ENCODE measurements at regions not wholly inside any gene's neighbourhood (a gene's known extent, or its start where the extent isn't known, plus 50 kb on each side); places are given as distances from the start of the nearest gene placed in this dataset.

DNA sequence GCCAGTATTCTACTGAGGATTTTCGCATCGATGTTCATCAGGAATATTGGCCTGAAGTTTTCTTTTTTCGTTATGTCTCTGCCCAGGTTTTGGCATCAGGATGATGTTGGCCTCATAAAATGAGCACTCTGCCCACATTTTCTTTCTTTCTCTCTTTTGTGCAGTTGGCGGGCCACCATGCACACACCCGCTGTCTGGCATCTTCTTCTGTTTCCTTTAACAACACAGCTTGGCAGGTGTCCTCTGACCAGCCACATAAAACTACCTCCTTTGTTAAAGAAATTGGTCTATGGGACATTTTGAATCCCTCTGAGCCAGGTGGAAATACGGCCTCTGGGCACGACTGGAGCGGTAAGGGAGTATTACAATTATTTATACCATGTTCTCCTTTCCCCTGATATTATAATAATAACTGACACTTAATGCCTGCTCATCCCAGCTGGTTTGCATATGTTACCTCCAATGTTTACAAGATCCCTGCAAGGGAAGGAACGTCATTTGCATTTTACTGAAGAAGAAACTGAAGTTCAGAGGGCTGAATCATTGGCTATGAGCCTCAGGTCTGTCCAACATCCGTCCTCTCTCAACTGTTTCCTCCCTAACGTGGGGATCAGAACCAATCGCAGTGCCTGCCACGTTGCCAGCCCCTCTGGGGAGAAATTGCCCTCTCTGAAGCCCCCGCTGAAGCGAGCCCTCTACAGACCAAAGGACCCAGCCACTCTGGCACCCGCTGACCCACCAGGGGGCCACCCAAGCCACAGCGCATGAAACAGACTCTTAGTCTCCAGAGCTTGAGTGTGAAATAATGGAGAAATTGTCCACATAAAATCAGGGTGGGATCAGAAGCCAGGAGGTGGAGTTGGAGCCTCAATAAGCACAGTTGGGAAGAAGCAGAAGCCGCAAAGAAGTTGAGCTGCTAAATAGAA is 125.0 kb upstream of the FOXK1 start:
- TF ChIP-seq, protein P1, sequence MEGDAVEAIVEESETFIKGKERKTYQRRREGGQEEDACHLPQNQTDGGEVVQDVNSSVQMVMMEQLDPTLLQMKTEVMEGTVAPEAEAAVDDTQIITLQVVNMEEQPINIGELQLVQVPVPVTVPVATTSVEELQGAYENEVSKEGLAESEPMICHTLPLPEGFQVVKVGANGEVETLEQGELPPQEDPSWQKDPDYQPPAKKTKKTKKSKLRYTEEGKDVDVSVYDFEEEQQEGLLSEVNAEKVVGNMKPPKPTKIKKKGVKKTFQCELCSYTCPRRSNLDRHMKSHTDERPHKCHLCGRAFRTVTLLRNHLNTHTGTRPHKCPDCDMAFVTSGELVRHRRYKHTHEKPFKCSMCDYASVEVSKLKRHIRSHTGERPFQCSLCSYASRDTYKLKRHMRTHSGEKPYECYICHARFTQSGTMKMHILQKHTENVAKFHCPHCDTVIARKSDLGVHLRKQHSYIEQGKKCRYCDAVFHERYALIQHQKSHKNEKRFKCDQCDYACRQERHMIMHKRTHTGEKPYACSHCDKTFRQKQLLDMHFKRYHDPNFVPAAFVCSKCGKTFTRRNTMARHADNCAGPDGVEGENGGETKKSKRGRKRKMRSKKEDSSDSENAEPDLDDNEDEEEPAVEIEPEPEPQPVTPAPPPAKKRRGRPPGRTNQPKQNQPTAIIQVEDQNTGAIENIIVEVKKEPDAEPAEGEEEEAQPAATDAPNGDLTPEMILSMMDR (IDR thresholded peaks at IDR 0.05; ENCODE audit: poor library complexity): no peak
- no peak for TF ChIP-seq EZH2 (IDR thresholded peaks at IDR 0.05; ENCODE audit: borderline replicate concordance)
- no peak for TF ChIP-seq EZH2phosphoT487 (IDR thresholded peaks at IDR 0.05; ENCODE audit: low read depth, severe bottlenecking, unreplicated experiment)
